ENCODE measurements at regions not wholly inside any gene's neighbourhood (a gene's known extent, or its start where the extent isn't known, plus 50 kb on each side); places are given as distances from the start of the nearest gene placed in this dataset.

- DNase-seq = no peak
Observed at GRCh38 chr11:10920205-10920604, 62.4 kb upstream of the ZBED5 start.

- DNase-seq = no peak
Observed at GRCh38 chr11:10918698-10919097, 60.8 kb upstream of the ZBED5 start.

DNA sequence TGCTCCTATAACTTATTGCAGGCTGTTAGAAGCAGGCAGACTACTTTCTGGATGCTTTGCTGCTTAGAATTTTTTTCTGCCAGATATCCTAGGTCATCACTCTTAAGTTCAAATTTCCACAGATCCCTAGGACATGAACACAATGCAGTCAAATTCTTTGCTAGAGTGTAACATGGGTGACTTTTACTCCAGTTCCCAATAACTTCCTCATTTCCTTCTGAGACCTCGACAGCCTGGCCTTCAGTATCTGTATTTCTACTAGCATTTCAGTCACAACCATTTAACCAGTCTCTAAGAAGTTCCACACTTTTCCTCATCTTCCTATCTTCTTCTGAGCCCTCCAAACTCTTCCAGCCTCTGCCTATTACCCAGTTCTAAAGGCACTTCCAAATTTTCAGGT lies 60.4 kb upstream of the ZBED5 start:
- DNase-seq = no peak

GRCh38 chr11:10917802-10918201 lies 59.9 kb upstream of the ZBED5 start:
- no peak for DNase-seq

- no peak for DNase-seq
Observed at GRCh38 chr11:10916665-10917064, 58.8 kb upstream of the ZBED5 start.

- DNase-seq = no peak
Observed at GRCh38 chr11:10914050-10914449, 56.2 kb upstream of the ZBED5 start.

- no peak for DNase-seq
Observed at GRCh38 chr11:10913075-10913474, 55.2 kb upstream of the ZBED5 start.

DNA sequence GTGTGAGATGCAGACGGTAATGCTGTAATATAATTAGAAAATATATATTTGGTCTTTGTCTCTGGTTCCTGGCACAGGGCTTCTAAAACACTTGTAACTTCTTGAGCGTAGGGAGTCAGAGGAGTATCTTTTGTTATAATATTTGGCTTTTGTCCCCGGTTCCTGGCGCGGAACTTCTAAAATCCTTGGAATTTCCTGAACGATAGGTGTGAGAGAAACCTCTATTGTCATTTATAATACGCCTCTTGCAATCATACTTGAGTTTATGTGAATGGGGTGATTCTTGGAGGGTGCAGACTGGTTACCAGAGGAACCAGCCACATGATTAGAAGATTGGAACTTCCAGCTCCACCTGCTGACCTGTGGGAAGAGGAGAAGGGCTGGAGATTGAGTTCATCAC lies 54.1 kb upstream of the ZBED5 start:
- no peak for DNase-seq

GRCh38 chr11:10909141-10909883 lies 51.5 kb upstream of the ZBED5 start:
- no peak for DNase-seq

GRCh38 chr11:10908215-10908951 lies 50.5 kb upstream of the ZBED5 start:
- DNase-seq = no peak

All from NCI-H1436 treated with DMSO at 0.1 percent for 48 hours (cell line).